Stomach (tissue), 4 donors: ENCODE measurements at regions not wholly inside any gene's neighbourhood (a gene's known extent, or its start where the extent isn't known, plus 50 kb on each side); places are given as distances from the start of the nearest gene placed in this dataset.

ENCODE experiments used
- CTCF ChIP-seq, 7 experiments: fragments of 450-650 bp in 4 of 7; fragments of 200-600 bp in 3 of 7; sonication (generic) in 3 of 7; IDR thresholded peaks; one replicate each; pipeline ENCODE4 v1.5.1; 2016 to 2019; ENCODE audit warnings: antibody characterized with exemption in 7 of 7, control low read depth in 2 of 7, mild to moderate bottlenecking in 1 of 7
- POLR2A ChIP-seq, 4 donors: fragments of 450-650 bp; IDR thresholded peaks; one replicate each; pipeline ENCODE4 v1.6.1; 2016; ENCODE audit warnings: antibody characterized with exemption in 4 of 4, control low read depth in 2 of 4, mild to moderate bottlenecking in 1 of 4, moderate library complexity in 1 of 4

- TF ChIP-seq CTCF (IDR thresholded peaks at IDR 0.05) (no peak), POLR2A (IDR thresholded peaks at IDR 0.05) (no peak)
These were observed 274.5 kb downstream of the MYCN start for GRCh38 chr2:16214861-16215260.
